CD4-positive, alpha-beta memory T cell (primary cell): ENCODE measurements at regions not wholly inside any gene's neighbourhood (a gene's known extent, or its start where the extent isn't known, plus 50 kb on each side); places are given as distances from the start of the nearest gene placed in this dataset.
"Not testable (repeated sequence)": the region's sequence is repeated elsewhere in the genome, so short reads cannot be mapped to it uniquely, and the experiment has no call there.

ENCODE experiments used
- CTCF ChIA-PET: fragments of 350-600 bp; sonication (Branson Sonifier 250); formaldehyde crosslinking; loops from one replicate; lab custom pipeline; 2021; ENCODE audit warnings: inconsistent platforms; ENCODE audit not compliant: partially characterized antibody; lab: Charles Lee
- POLR2A ChIA-PET: fragments of 350-600 bp; sonication (Branson Sonifier 250); formaldehyde crosslinking; loops from one replicate; lab custom pipeline; 2021; ENCODE audit not compliant: partially characterized antibody; lab: Charles Lee
- DNase-seq, 5 donors: peaks; one replicate each; pipeline versions ENCODE4 v3.0.0 to v3.0.0-alpha.2; 2020 to 2022; ENCODE audit warnings: mixed read lengths in 1 of 5
- H3K27ac ChIP-seq: one replicate; pipeline ENCODE4 v1.7.0; 2013; ENCODE audit warnings: low read depth, low read length
- H3K27me3 ChIP-seq: 2 replicates; pipeline ENCODE4 v1.7.0; 2013; ENCODE audit warnings: mild to moderate bottlenecking, low read length, moderate library complexity; ENCODE audit not compliant: insufficient read depth
- H3K36me3 ChIP-seq: 2 replicates; pipeline ENCODE4 v1.7.0; 2013; ENCODE audit warnings: mild to moderate bottlenecking, low read length, moderate library complexity; ENCODE audit not compliant: insufficient read depth
- H3K4me1 ChIP-seq: 2 replicates; pipeline ENCODE4 v1.7.0; 2013; ENCODE audit warnings: mild to moderate bottlenecking, low read length, moderate library complexity; ENCODE audit not compliant: insufficient read depth
- H3K4me3 ChIP-seq, 2 donors: one replicate each; pipeline ENCODE4 v1.7.0; 2013; ENCODE audit warnings: low read length in 2 of 2, mild to moderate bottlenecking in 1 of 2
- H3K9me3 ChIP-seq, 2 donors: one replicate each; pipeline ENCODE4 v1.7.0; 2013; ENCODE audit warnings: low read length in 2 of 2, control low read depth in 1 of 2; ENCODE audit not compliant: control insufficient read depth in 1 of 2
- H3K27ac Mint-ChIP-seq, 7 donors: one replicate each; pipeline ENCODE4 v1.8.0; 2020 to 2021; ENCODE audit warnings: mixed read lengths in 7 of 7, mild to moderate bottlenecking in 6 of 7, inconsistent platforms in 3 of 7, moderate library complexity in 3 of 7
- H3K27me3 Mint-ChIP-seq, 2 donors: one replicate each; pipeline ENCODE4 v1.8.0; 2020 to 2021; ENCODE audit warnings: mixed read lengths in 2 of 2
- H3K36me3 Mint-ChIP-seq, 2 donors: one replicate each; pipeline ENCODE4 v1.8.0; 2020 to 2021; ENCODE audit warnings: mixed read lengths in 2 of 2, inconsistent platforms in 1 of 2, mild to moderate bottlenecking in 1 of 2
- H3K4me1 Mint-ChIP-seq, 4 donors: one replicate each; pipeline ENCODE4 v1.8.0; 2020 to 2021; ENCODE audit warnings: mixed read lengths in 4 of 4, mild to moderate bottlenecking in 1 of 4
- H3K4me3 Mint-ChIP-seq, 8 donors: one replicate each; pipeline ENCODE4 v1.8.0; 2020 to 2021; ENCODE audit warnings: mixed read lengths in 8 of 8, mild to moderate bottlenecking in 7 of 8, moderate library complexity in 6 of 8, inconsistent platforms in 3 of 8
- H3K9me3 Mint-ChIP-seq, 8 donors: one replicate each; pipeline ENCODE4 v1.8.0; 2020 to 2021; ENCODE audit warnings: mixed read lengths in 8 of 8, mild to moderate bottlenecking in 5 of 8, inconsistent platforms in 3 of 8, moderate library complexity in 1 of 8
- intact Hi-C: fragments of 100-400 bp; cut with micrococcal nuclease; formaldehyde crosslinking; loops from one replicate; pipeline ENCODE4 v1.15.1; 2023

GRCh38 chr2:152251811-152252210 is 76.2 kb upstream of the STAM2 start:
- no peaks in the 10 kb centered on the region for H3K9me3 ChIP-seq
- CTCF ChIA-PET = no interaction called here
- no peak overlapping the region for H3K4me3 ChIP-seq
- intact Hi-C loops = no loop called here
- peaks cover 0 to under 1% (median 0%) of the 10 kb centered on the region in 4 donors for H3K4me1 Mint-ChIP-seq
- no peaks in the 10 kb centered on the region for H3K4me1 ChIP-seq
- no peak overlapping the region for H3K27ac Mint-ChIP-seq
- no peak overlapping the region for H3K4me3 Mint-ChIP-seq
- H3K36me3 Mint-ChIP-seq = no peaks in the 10 kb centered on the region
- H3K9me3 Mint-ChIP-seq = no peaks in the 10 kb centered on the region
- H3K27me3 Mint-ChIP-seq = peaks cover 1 to 10% of the 10 kb centered on the region in 2 donors
- H3K27ac ChIP-seq = no peak overlapping the region
- no peaks in the 10 kb centered on the region for H3K36me3 ChIP-seq
- POLR2A ChIA-PET = no interaction called here
- no peak for DNase-seq
- no peaks in the 10 kb centered on the region for H3K27me3 ChIP-seq

- H3K27ac Mint-ChIP-seq = no peak overlapping the region
- intact Hi-C loops = no loop called here
- no peaks in the 10 kb centered on the region for H3K36me3 Mint-ChIP-seq
- Histone ChIP-seq H3K27ac (no peak overlapping the region), H3K36me3 (no peaks in the 10 kb centered on the region), H3K9me3 (no peaks in the 10 kb centered on the region), H3K4me1 (no peaks in the 10 kb centered on the region), H3K4me3 (no peak overlapping the region), H3K27me3 (no peaks in the 10 kb centered on the region)
- peaks cover 3 to 10% of the 10 kb centered on the region in 2 donors for H3K27me3 Mint-ChIP-seq
- H3K4me1 Mint-ChIP-seq = no peaks in the 10 kb centered on the region
- no peak overlapping the region for H3K4me3 Mint-ChIP-seq
- ChIA-PET CTCF (no interaction called here), POLR2A (no interaction called here)
- DNase-seq = no peak
- H3K9me3 Mint-ChIP-seq = peaks cover 0 to 3% (median 0%) of the 10 kb centered on the region in 8 donors
These were observed 78.9 kb upstream of the STAM2 start for GRCh38 chr2:152254486-152254885.

- H3K36me3 ChIP-seq = no peaks in the 10 kb centered on the region
- H3K27me3 Mint-ChIP-seq = peaks cover 4 to 12% of the 10 kb centered on the region in 2 donors
- DNase-seq = no peak
- H3K9me3 Mint-ChIP-seq = peaks cover 0 to 3% (median 0%) of the 10 kb centered on the region in 8 donors
- no peak overlapping the region for H3K27ac Mint-ChIP-seq
- no peaks in the 10 kb centered on the region for H3K4me1 ChIP-seq
- no peaks in the 10 kb centered on the region for H3K36me3 Mint-ChIP-seq
- ChIA-PET POLR2A (no interaction called here), CTCF (no interaction called here)
- H3K4me1 Mint-ChIP-seq = no peaks in the 10 kb centered on the region
- no peak overlapping the region for H3K4me3 ChIP-seq
- no peak overlapping the region for H3K27ac ChIP-seq
- no peaks in the 10 kb centered on the region for H3K27me3 ChIP-seq
- no peak overlapping the region for H3K4me3 Mint-ChIP-seq
- intact Hi-C loops = no loop called here
- no peaks in the 10 kb centered on the region for H3K9me3 ChIP-seq
These were observed 79.4 kb upstream of the STAM2 start for GRCh38 chr2:152254976-152255375.

- Mint-ChIP-seq H3K4me3 (no peak overlapping the region), H3K27ac (no peak overlapping the region), H3K4me1 (no peaks in the 10 kb centered on the region), H3K36me3 (no peaks in the 10 kb centered on the region), H3K9me3 (peaks cover 0 to 12% (median 2%) of the 10 kb centered on the region in 8 donors), H3K27me3 (peaks cover 5 to 14% of the 10 kb centered on the region in 2 donors)
- H3K9me3 ChIP-seq = no peaks in the 10 kb centered on the region
- POLR2A ChIA-PET = no interaction called here
- H3K4me1 ChIP-seq = no peaks in the 10 kb centered on the region
- no peak for DNase-seq
- intact Hi-C loops = no loop called here
- H3K36me3 ChIP-seq = no peaks in the 10 kb centered on the region
- no peak overlapping the region for H3K4me3 ChIP-seq
- CTCF ChIA-PET = no interaction called here
- H3K27ac ChIP-seq = no peak overlapping the region
- no peaks in the 10 kb centered on the region for H3K27me3 ChIP-seq
These were observed 79.1 kb upstream of the FMNL2 start for GRCh38 chr2:152255918-152256317.

- CTCF ChIA-PET = no interaction called here
- H3K4me3 ChIP-seq = no peak overlapping the region
- H3K9me3 Mint-ChIP-seq = peaks cover 0 to 16% (median 5%) of the 10 kb centered on the region in 8 donors
- H3K36me3 Mint-ChIP-seq = no peaks in the 10 kb centered on the region
- intact Hi-C loops = no loop called here
- no peaks in the 10 kb centered on the region for H3K36me3 ChIP-seq
- H3K27me3 ChIP-seq = no peaks in the 10 kb centered on the region
- no peak overlapping the region for H3K27ac Mint-ChIP-seq
- no peaks in the 10 kb centered on the region for H3K4me1 Mint-ChIP-seq
- no peak overlapping the region for H3K4me3 Mint-ChIP-seq
- no peak overlapping the region for H3K27ac ChIP-seq
- no peak for DNase-seq
- peaks cover 5 to 7% of the 10 kb centered on the region in 2 donors for H3K27me3 Mint-ChIP-seq
- H3K9me3 ChIP-seq = no peaks in the 10 kb centered on the region
- H3K4me1 ChIP-seq = no peaks in the 10 kb centered on the region
- POLR2A ChIA-PET = no interaction called here
These were observed 74.0 kb upstream of the FMNL2 start for GRCh38 chr2:152260939-152261338.

- H3K27me3 ChIP-seq = no peaks in the 10 kb centered on the region
- Mint-ChIP-seq H3K4me3 (no peak overlapping the region), H3K9me3 (peaks cover under 1 to 32% (median 8%) of the 10 kb centered on the region in 8 donors), H3K36me3 (no peaks in the 10 kb centered on the region), H3K27me3 (peaks cover 4 to 5% of the 10 kb centered on the region in 2 donors), H3K27ac (no peak overlapping the region), H3K4me1 (no peaks in the 10 kb centered on the region)
- H3K9me3 ChIP-seq = no peaks in the 10 kb centered on the region
- intact Hi-C loops = no loop called here
- ChIA-PET CTCF (no interaction called here), POLR2A (no interaction called here)
- no peaks in the 10 kb centered on the region for H3K4me1 ChIP-seq
- no peak overlapping the region for H3K4me3 ChIP-seq
- no peak overlapping the region for H3K27ac ChIP-seq
- DNase-seq = no peak
- H3K36me3 ChIP-seq = no peaks in the 10 kb centered on the region
These were observed 71.1 kb upstream of the FMNL2 start for GRCh38 chr2:152263911-152264310.

GRCh38 chr2:152273732-152274260 is 61.2 kb upstream of the FMNL2 start:
- H3K36me3 Mint-ChIP-seq, H3K9me3 ChIP-seq, H3K4me1 ChIP-seq, H3K4me1 Mint-ChIP-seq, H3K4me3 Mint-ChIP-seq, POLR2A ChIA-PET, H3K27me3 ChIP-seq, H3K36me3 ChIP-seq, H3K27ac ChIP-seq, H3K27me3 Mint-ChIP-seq, H3K27ac Mint-ChIP-seq, DNase-seq, intact Hi-C loops, CTCF ChIA-PET, H3K4me3 ChIP-seq: not testable (repeated sequence)
- peaks cover 0 to 48% (median 26%) of the 10 kb centered on the region in 8 donors for H3K9me3 Mint-ChIP-seq

- H3K4me1 Mint-ChIP-seq, H3K27me3 ChIP-seq, H3K4me3 Mint-ChIP-seq, H3K27ac Mint-ChIP-seq, H3K36me3 ChIP-seq, H3K36me3 Mint-ChIP-seq, H3K4me1 ChIP-seq, H3K9me3 ChIP-seq, CTCF ChIA-PET, H3K4me3 ChIP-seq, H3K27me3 Mint-ChIP-seq, POLR2A ChIA-PET, DNase-seq, intact Hi-C loops, H3K27ac ChIP-seq: not testable (repeated sequence)
- peaks cover 0 to 38% (median 27%) of the 10 kb centered on the region in 8 donors for H3K9me3 Mint-ChIP-seq
These were observed 57.1 kb upstream of the FMNL2 start for GRCh38 chr2:152277896-152278295.
